ENCODE measurements at regions not wholly inside any gene's neighbourhood (a gene's known extent, or its start where the extent isn't known, plus 50 kb on each side); places are given as distances from the start of the nearest gene placed in this dataset.

DNA sequence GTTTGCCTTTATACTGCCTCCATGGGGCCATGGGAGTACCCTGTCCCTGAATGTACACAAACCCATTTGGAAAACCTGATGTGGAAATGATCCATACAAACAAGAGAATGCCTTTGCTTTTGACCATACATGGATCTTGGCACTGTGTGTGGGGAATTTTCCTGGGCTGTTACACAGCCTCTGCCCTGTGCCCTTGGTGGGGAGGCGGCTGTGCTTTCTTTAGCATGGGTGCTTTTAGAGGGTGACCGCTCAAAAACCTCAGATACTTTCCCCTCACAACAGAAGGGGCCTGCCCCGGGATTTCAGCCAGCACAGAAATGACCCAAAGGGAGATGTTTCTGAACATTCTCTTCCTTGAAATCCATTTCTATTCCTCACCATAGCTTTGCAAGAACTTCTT, 194.8 kb downstream of the LMO4 start:
- TF ChIP-seq POLR2A (IDR thresholded peaks at IDR 0.05): no peak
- TF ChIP-seq, protein P1, sequence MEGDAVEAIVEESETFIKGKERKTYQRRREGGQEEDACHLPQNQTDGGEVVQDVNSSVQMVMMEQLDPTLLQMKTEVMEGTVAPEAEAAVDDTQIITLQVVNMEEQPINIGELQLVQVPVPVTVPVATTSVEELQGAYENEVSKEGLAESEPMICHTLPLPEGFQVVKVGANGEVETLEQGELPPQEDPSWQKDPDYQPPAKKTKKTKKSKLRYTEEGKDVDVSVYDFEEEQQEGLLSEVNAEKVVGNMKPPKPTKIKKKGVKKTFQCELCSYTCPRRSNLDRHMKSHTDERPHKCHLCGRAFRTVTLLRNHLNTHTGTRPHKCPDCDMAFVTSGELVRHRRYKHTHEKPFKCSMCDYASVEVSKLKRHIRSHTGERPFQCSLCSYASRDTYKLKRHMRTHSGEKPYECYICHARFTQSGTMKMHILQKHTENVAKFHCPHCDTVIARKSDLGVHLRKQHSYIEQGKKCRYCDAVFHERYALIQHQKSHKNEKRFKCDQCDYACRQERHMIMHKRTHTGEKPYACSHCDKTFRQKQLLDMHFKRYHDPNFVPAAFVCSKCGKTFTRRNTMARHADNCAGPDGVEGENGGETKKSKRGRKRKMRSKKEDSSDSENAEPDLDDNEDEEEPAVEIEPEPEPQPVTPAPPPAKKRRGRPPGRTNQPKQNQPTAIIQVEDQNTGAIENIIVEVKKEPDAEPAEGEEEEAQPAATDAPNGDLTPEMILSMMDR (IDR thresholded peaks at IDR 0.05): no peak
